Endothelial cell of umbilical vein (primary cell): ENCODE measurements at regions not wholly inside any gene's neighbourhood (a gene's known extent, or its start where the extent isn't known, plus 50 kb on each side); places are given as distances from the start of the nearest gene placed in this dataset.

Experiments used
- CTCF ChIP-seq, 2 donors: IDR thresholded peaks; 1 replicate in 1 of 2; 2 replicates in 1 of 2; pipeline ENCODE4 v1.5.1; 2011; ENCODE audit warnings: low read length in 2 of 2, mild to moderate bottlenecking in 2 of 2, moderate library complexity in 2 of 2, control low read depth in 1 of 2, inconsistent platforms in 1 of 2, low read depth in 1 of 2; ENCODE audit not compliant: insufficient read depth in 1 of 2; ENCODE audit errors: extremely low read depth in 1 of 2
- EZH2 ChIP-seq: IDR thresholded peaks from 2 replicates; pipeline ENCODE4 v1.6.1; 2012; ENCODE audit warnings: borderline replicate concordance, low read depth, mild to moderate bottlenecking, moderate library complexity, low read length, inconsistent platforms; ENCODE audit not compliant: severe bottlenecking

GRCh38 chr2:52365946-52366345 is 1334.0 kb upstream of the NRXN1 start:
- TF ChIP-seq EZH2 (no peak), CTCF (IDR thresholded peaks at IDR 0.05; ENCODE audit: extremely low read depth in 1 of 2, insufficient read depth in 1 of 2, low read depth in 1 of 2, low read length in 2 of 2) (no peak)
